ENCODE measurements at regions not wholly inside any gene's neighbourhood (a gene's known extent, or its start where the extent isn't known, plus 50 kb on each side); places are given as distances from the start of the nearest gene placed in this dataset.
"Not testable (repeated sequence)": the region's sequence is repeated elsewhere in the genome, so short reads cannot be mapped to it uniquely, and the experiment has no call there.

DNA sequence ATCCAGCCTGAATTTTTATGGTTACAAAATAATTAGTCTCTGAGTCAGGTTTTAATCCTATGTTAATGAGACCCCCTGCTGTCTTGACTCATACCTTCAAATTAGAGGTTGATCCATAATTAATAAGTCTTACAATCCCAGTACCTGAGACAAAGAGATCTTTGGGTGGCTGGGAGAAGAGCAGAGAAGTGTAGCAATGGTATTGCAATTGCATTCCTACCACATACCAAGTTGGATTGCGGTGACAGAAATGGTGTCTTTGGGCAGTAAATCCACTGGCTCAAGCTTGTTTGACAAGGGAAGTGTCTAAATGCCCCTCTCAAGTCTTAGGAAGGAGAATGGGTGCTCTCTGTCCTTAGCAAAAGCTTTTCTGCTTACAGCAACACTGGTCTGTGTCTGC is 150.4 kb downstream of the BTBD3 start:
- H3K27ac Mint-ChIP-seq: no peak overlapping the region
- H3K4me3 Mint-ChIP-seq: no peak overlapping the region
- peaks cover 3% of the 10 kb centered on the region for H3K9me3 Mint-ChIP-seq
- no peaks in the 10 kb centered on the region for H3K36me3 Mint-ChIP-seq (ENCODE audit: low read depth)
- H3K27me3 Mint-ChIP-seq (ENCODE audit: low read depth): no peaks in the 10 kb centered on the region
- no peaks in the 10 kb centered on the region for H3K4me1 Mint-ChIP-seq (ENCODE audit: low read depth)
- DNase-seq (ENCODE audit: low spot score): no peak

DNA sequence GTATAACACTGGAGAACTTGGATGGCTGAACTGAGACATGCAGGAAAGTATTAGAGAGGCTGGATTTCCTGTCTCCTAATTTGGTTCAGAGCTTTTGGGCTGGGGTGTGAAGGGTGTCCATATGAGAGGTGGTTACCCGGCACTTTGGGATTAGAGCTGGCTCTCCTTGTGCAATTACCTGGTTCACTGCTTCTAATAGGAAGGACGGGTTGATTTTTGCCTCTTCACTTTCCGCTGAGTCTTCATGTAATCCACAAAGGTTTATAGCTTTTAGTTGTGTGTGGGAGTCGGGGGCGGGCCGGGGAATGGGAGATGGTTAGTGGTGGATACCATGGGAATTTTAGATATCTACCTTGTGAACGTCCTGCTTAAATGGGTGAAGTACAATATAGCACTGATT is 151.5 kb downstream of the BTBD3 start:
- H3K9me3 Mint-ChIP-seq: peaks cover 3% of the 10 kb centered on the region
- H3K27ac Mint-ChIP-seq: no peak overlapping the region
- no peaks in the 10 kb centered on the region for H3K27me3 Mint-ChIP-seq (ENCODE audit: low read depth)
- DNase-seq (ENCODE audit: low spot score): no peak
- no peak overlapping the region for H3K4me3 Mint-ChIP-seq
- no peaks in the 10 kb centered on the region for H3K36me3 Mint-ChIP-seq (ENCODE audit: low read depth)
- H3K4me1 Mint-ChIP-seq (ENCODE audit: low read depth): no peaks in the 10 kb centered on the region

DNA sequence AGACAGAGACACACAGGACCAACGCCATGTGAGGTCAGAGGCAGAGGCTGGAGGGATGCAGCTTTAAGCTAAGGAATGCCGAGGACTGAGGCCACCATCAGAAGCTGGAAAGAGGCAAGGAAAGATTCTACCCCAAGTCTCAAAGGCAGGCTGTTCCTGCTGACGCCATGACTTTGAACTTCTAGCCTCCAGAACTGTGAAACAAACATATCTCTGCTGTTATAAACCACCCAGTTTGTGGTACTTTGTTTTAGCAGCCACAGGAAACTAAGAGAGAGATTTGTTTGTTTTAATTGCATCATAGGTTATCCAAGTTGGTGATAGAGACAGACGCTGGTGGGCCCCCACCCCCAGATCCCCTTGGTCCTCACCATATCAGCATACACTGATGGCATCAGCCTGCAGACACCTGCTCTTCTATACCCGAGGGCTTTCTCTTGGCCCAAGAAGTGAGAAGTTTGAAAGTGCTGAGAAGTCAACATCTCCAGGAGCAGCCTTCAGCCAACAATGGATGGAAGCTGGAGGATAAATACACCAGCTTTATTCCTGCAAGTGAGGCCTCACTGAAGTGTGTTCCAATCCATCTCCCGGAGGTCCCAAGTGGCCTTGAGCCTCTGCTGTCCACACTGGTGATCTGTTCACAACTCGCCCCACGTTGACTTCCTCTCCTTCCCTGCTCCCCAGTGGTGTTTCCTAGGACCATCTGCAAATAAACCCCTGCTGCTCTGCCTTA is 154.7 kb downstream of the BTBD3 start:
- Mint-ChIP-seq H3K9me3 (peaks cover 3% of the 10 kb centered on the region), H3K36me3 (ENCODE audit: low read depth) (no peaks in the 10 kb centered on the region), H3K4me1 (ENCODE audit: low read depth) (no peaks in the 10 kb centered on the region), H3K27me3 (ENCODE audit: low read depth) (no peaks in the 10 kb centered on the region), H3K27ac (no peak overlapping the region), H3K4me3 (no peak overlapping the region)
- DNase-seq (ENCODE audit: low spot score): no peak

DNA sequence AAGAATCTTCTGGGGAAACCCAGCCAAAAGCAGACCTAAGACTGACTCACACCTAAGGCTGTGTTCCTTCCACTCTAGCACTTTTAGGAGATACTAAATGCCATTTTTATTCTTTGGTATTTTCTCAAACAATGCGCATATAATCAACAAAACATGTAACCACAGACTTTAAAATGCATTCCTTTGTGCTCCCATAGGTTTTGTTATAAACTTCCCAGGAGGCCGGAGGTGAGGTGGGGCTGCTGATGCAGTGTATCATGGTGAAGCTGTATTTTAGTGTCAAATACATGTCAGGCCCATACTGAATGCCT is 155.2 kb downstream of the BTBD3 start:
- no peaks in the 10 kb centered on the region for H3K27me3 Mint-ChIP-seq (ENCODE audit: low read depth)

DNA sequence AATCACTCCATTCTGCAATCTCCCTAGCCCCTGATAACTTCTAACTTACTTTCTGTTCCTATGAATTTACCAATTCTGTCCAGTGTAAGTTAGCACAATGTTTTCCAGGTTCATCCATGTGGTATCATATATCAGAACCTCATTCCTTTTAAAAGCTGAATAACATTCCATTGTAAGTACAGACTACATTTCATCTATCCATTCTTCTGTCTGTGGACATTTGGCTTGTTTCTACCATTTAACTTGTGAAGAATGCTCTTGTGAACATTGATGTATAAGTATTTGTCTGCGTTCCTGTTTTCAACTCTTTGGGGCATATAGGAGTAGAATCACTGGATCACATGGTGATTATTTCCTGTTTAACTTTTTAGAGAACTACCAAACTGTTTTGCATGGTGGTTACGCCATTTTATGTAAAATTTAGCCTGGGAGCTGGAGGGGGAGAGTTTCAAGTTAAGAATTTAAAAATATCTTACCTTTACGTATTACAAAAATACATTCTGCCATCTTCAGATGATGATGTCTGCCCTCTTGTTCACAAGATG is 156.5 kb downstream of the BTBD3 start:
- Mint-ChIP-seq H3K27me3 (ENCODE audit: low read depth) (no peaks in the 10 kb centered on the region), H3K27ac (no peak overlapping the region), H3K4me1 (ENCODE audit: low read depth) (no peaks in the 10 kb centered on the region), H3K9me3 (peaks cover 3% of the 10 kb centered on the region), H3K36me3 (ENCODE audit: low read depth) (no peaks in the 10 kb centered on the region), H3K4me3 (no peak overlapping the region)
- no peak for DNase-seq (ENCODE audit: low spot score)

More for the DNA sequence above, 155.2 kb downstream of the BTBD3 start:
- Mint-ChIP-seq H3K9me3 (peaks cover 3% of the 10 kb centered on the region), H3K4me1 (ENCODE audit: low read depth) (no peaks in the 10 kb centered on the region), H3K27ac (no peak overlapping the region), H3K4me3 (no peak overlapping the region), H3K36me3 (ENCODE audit: low read depth) (no peaks in the 10 kb centered on the region)
- DNase-seq (ENCODE audit: low spot score): no peak

DNA sequence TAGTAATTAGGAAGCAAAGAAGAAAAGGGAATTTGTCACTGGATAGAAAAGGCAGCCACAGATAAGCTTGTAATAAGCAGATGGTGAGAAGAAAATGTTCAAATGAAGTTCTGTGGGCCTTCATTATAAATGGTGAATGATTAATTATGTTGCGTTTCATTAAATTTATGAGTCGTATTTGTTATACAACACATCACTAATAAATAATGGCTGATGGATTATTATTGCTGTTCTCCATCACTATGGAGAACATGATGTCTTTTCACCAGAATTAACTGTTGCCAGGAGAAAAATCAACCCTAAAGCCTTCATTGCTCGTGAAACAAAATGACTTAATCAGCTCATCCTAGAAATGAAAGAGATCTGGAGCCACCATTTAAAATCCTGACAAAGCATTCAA is 158.5 kb downstream of the BTBD3 start:
- no peaks in the 10 kb centered on the region for H3K36me3 Mint-ChIP-seq (ENCODE audit: low read depth)
- no peak overlapping the region for H3K4me3 Mint-ChIP-seq
- H3K27me3 Mint-ChIP-seq (ENCODE audit: low read depth): no peaks in the 10 kb centered on the region
- no peak for DNase-seq (ENCODE audit: low spot score)
- no peaks in the 10 kb centered on the region for H3K9me3 Mint-ChIP-seq
- H3K27ac Mint-ChIP-seq: no peak overlapping the region
- no peaks in the 10 kb centered on the region for H3K4me1 Mint-ChIP-seq (ENCODE audit: low read depth)

DNA sequence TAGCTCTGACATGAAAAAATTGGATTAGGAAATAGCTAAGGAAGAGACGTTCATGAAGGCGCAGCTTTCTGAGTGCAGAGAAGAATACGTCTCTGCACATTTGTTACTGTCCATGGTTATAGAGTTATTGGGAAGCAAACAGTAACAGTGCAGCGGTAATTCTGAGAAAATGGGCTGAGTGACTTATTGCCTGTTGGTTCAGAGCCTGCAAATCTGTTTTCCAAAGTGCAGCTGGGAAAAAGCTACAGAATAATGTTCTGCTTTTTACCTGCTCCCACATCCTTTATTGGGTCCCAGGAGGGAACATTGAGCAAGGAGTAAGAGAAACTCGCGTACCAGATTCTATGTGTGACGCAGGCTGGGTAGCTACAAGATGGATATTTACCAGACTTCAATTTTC is 160.2 kb downstream of the BTBD3 start:
- Mint-ChIP-seq H3K4me1 (ENCODE audit: low read depth) (no peaks in the 10 kb centered on the region), H3K4me3 (no peak overlapping the region), H3K36me3 (ENCODE audit: low read depth) (no peaks in the 10 kb centered on the region), H3K9me3 (no peaks in the 10 kb centered on the region), H3K27me3 (ENCODE audit: low read depth) (no peaks in the 10 kb centered on the region), H3K27ac (no peak overlapping the region)
- DNase-seq (ENCODE audit: low spot score): no peak

DNA sequence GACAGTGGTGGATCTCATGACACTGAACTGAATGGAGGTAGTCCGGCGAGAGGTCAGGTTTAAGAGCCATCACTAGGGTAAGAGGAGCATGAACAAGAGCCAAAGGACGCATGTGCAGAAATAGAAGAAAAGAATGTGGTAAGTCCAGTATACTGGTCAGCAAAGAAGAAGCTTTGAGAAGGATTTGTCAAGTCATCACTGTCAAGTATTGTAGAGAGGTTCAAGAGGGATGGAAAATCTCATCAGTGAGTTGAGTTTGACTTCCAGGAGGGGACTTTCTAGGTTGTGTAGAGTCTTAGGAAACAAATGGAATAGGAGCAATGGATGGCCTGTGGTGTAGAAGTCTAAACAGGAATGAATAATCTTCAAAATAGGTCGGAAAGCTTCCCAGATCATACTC is 161.8 kb downstream of the BTBD3 start:
- H3K36me3 Mint-ChIP-seq (ENCODE audit: low read depth): no peaks in the 10 kb centered on the region
- no peak for DNase-seq (ENCODE audit: low spot score)
- no peaks in the 10 kb centered on the region for H3K27me3 Mint-ChIP-seq (ENCODE audit: low read depth)
- H3K27ac Mint-ChIP-seq: no peak overlapping the region
- H3K4me1 Mint-ChIP-seq (ENCODE audit: low read depth): no peaks in the 10 kb centered on the region
- H3K9me3 Mint-ChIP-seq: no peaks in the 10 kb centered on the region
- no peak overlapping the region for H3K4me3 Mint-ChIP-seq

DNA sequence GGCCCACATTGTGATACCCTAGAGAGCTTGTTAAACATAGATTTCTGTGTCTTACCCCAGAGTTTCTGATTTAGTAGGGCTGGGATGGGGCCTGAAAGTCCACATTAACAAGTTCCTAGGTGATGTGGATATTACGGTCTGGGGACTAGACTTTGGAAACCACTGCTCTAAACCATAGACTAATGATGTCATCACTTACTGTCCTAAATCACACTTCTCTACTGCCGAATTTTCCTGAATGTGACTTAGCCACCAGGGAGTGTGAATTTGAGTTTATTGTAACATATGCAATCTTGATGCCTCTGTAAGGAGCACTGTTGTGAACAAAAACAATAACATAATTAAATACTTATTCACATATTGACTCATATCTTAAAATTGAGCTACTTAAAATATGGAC is 165.6 kb downstream of the BTBD3 start:
- no peak overlapping the region for H3K27ac Mint-ChIP-seq

DNA sequence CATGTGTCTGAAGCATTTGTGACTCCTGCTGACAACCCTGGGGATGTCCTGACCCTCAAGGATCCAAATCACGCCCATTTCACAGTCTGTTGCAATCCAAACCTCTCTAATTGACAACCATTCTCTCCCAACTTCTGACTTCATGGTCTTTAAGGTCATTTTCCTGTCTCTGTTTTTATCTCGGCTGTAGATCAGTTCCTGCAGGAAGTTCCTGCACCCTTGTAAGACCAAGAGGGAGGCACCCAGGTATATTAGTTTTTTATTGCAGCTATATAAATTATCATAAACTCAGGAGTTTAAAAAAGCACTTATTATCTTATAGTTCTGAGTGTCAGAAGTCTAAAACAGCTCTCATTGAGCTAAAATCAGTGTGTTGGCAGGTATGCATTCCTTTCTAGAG is 166.8 kb downstream of the BTBD3 start:
- H3K4me1 Mint-ChIP-seq (ENCODE audit: low read depth): no peaks in the 10 kb centered on the region
- H3K27ac Mint-ChIP-seq: no peak overlapping the region

More for the DNA sequence above, 165.6 kb downstream of the BTBD3 start:
- H3K4me3 Mint-ChIP-seq: no peak overlapping the region
- no peak for DNase-seq (ENCODE audit: low spot score)
- H3K36me3 Mint-ChIP-seq (ENCODE audit: low read depth): no peaks in the 10 kb centered on the region
- no peaks in the 10 kb centered on the region for H3K4me1 Mint-ChIP-seq (ENCODE audit: low read depth)
- no peaks in the 10 kb centered on the region for H3K9me3 Mint-ChIP-seq
- H3K27me3 Mint-ChIP-seq (ENCODE audit: low read depth): no peaks in the 10 kb centered on the region

DNA sequence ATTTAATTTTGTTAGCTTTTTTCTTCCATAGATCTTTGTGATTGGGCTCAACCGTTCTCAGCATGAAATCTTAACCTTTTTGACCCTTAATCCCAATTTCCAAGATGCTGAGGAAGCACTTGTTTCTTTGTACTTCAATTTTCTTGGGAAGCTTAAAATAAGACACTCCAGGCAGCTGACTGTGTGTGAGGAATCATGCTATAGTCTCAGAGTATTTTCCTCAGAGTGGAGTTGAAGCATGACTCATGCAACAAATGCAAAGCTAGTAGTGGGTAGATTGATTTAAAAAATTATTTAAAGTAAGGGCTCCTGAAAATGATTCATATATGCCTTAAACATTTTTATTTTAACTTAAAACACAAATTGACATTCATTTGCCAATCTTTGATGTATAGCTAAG is 168.7 kb downstream of the BTBD3 start:
- Mint-ChIP-seq H3K4me1 (ENCODE audit: low read depth) (no peaks in the 10 kb centered on the region), H3K36me3 (ENCODE audit: low read depth) (no peaks in the 10 kb centered on the region), H3K27ac (no peak overlapping the region), H3K27me3 (ENCODE audit: low read depth) (no peaks in the 10 kb centered on the region), H3K4me3 (no peak overlapping the region), H3K9me3 (no peaks in the 10 kb centered on the region)
- DNase-seq (ENCODE audit: low spot score): no peak

More for the DNA sequence above, 166.8 kb downstream of the BTBD3 start:
- H3K27me3 Mint-ChIP-seq (ENCODE audit: low read depth): no peaks in the 10 kb centered on the region
- no peaks in the 10 kb centered on the region for H3K9me3 Mint-ChIP-seq
- no peak overlapping the region for H3K4me3 Mint-ChIP-seq
- no peak for DNase-seq (ENCODE audit: low spot score)
- H3K36me3 Mint-ChIP-seq (ENCODE audit: low read depth): no peaks in the 10 kb centered on the region

DNA sequence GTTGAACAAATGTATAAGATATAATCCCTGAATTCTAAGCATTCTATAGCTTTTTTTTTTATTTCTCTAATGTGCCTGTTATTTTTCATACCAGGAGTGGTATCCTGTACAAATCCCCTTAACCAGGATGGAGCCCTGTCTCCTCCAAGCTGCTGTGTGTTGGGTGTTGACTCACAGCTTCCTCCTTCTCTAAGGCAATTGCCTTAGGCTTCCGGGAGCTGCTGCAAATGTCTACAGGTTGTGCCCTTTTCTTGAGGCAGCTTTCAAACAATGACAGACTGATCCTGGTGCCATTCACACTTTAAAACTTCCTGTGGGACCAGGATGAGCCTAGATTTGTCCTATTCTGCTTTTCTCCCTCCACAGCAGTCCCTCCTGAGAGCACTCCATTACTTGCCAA is 173.2 kb downstream of the BTBD3 start:
- no peak for DNase-seq (ENCODE audit: low spot score)
- Mint-ChIP-seq H3K27ac (no peak overlapping the region), H3K9me3 (no peaks in the 10 kb centered on the region), H3K36me3 (ENCODE audit: low read depth) (no peaks in the 10 kb centered on the region), H3K4me3 (no peak overlapping the region), H3K4me1 (ENCODE audit: low read depth) (no peaks in the 10 kb centered on the region), H3K27me3 (ENCODE audit: low read depth) (no peaks in the 10 kb centered on the region)

DNA sequence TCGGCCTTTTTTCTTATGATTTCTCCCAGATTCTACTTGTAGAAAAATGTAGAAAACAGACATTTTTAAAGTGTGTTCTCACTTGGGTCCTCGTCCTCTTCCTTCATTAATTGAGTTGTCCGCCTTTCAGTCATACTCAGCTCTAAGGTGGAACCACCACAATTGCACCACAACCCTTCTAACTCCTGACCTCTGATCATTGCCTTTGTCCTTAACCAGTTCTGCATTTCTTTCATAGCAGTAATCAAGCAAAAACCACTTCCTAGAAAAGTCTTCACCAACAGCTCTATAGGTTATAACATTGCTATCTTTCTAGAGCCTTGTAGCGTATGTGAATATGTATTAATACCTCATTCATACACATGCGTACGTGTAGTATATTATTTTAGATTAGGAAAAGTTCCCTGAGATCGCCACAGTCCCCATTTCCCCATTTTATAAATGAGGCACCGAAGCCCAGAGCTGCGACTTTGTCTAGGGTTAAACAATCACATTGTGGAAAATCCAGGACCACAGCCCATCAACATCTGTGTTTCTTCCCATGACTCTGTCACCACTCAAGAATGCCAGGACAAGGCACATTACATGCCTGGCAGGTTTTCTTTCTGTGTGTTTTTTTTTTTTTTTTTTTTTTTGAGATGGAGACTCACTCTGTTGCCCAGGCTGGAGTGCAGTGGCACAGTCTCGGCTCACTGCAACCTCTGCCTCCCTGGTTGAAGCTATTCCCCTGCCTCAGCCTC is 175.5 kb downstream of the BTBD3 start:
- Mint-ChIP-seq H3K27ac (no peak overlapping the region), H3K27me3 (ENCODE audit: low read depth) (no peaks in the 10 kb centered on the region), H3K36me3 (ENCODE audit: low read depth) (no peaks in the 10 kb centered on the region), H3K4me3 (no peak overlapping the region), H3K4me1 (ENCODE audit: low read depth) (no peaks in the 10 kb centered on the region), H3K9me3 (peaks cover under 1% of the 10 kb centered on the region)
- DNase-seq (ENCODE audit: low spot score): no peak

DNA sequence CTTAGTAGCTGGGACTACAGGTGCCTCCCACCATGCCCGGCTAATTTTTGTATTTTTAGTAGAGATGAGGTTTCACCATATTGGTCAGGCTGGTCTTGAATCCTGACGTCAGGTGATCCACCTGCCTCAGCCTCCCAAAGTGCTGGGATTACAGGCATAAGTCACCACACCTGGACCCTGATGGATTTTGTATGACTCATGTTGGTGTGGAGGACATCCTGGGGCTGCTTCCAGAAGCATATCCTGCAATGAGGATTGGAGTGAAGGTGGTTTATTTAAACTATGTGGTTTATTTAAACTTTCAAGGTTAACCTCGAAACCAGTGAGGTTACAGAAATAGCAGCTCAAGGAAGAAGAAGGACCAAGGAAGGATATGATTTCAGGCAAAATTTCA is 176.1 kb downstream of the BTBD3 start:
- not testable (repeated sequence) for H3K27ac Mint-ChIP-seq; H3K36me3 Mint-ChIP-seq (ENCODE audit: low read depth); H3K4me1 Mint-ChIP-seq (ENCODE audit: low read depth)

More for the DNA sequence above, 176.1 kb downstream of the BTBD3 start:
- H3K4me3 Mint-ChIP-seq; H3K9me3 Mint-ChIP-seq; H3K27me3 Mint-ChIP-seq (ENCODE audit: low read depth); DNase-seq (ENCODE audit: low spot score): not testable (repeated sequence)
